ENCODE measurements at regions not wholly inside any gene's neighbourhood (a gene's known extent, or its start where the extent isn't known, plus 50 kb on each side); places are given as distances from the start of the nearest gene placed in this dataset.

GRCh38 chr14:101129521-101130167 lies 226.1 kb upstream of the RTL1 start:
- DNase-seq (ENCODE audit: low read depth in 4 of 4, low spot score in 3 of 4), result no peak

- no peak for DNase-seq (ENCODE audit: low read depth in 4 of 4, low spot score in 3 of 4)
These were observed 227.3 kb upstream of the RTL1 start for GRCh38 chr14:101130861-101131260.

- DNase-seq (ENCODE audit: low read depth in 4 of 4, low spot score in 3 of 4), result no peak
These were observed 228.0 kb upstream of the RTL1 start for GRCh38 chr14:101131451-101131916.

GRCh38 chr14:101132051-101132571 lies 228.6 kb upstream of the RTL1 start:
- no peak for DNase-seq (ENCODE audit: low read depth in 4 of 4, low spot score in 3 of 4)

GRCh38 chr14:101132588-101132987 lies 229.1 kb upstream of the RTL1 start:
- DNase-seq (ENCODE audit: low read depth in 4 of 4, low spot score in 3 of 4), result no peak

- DNase-seq (ENCODE audit: low read depth in 4 of 4, low spot score in 3 of 4), result no peak
These were observed 229.5 kb upstream of the RTL1 start for GRCh38 chr14:101133068-101133467.

- DNase-seq (ENCODE audit: low read depth in 4 of 4, low spot score in 3 of 4), result no peak
These were observed 230.7 kb upstream of the RTL1 start for GRCh38 chr14:101134161-101134631.

- DNase-seq (ENCODE audit: low read depth in 4 of 4, low spot score in 3 of 4), result no peak
These were observed 231.4 kb upstream of the RTL1 start for GRCh38 chr14:101134851-101135433.

- DNase-seq (ENCODE audit: low read depth in 4 of 4, low spot score in 3 of 4), result no peak
These were observed 232.5 kb upstream of the RTL1 start for GRCh38 chr14:101135796-101136742.

GRCh38 chr14:101137234-101137633 lies 233.7 kb upstream of the RTL1 start:
- no peak for DNase-seq (ENCODE audit: low read depth in 4 of 4, low spot score in 3 of 4)

- DNase-seq (ENCODE audit: low read depth in 4 of 4, low spot score in 3 of 4), result no peak
These were observed 244.3 kb upstream of the RTL1 start for GRCh38 chr14:101147848-101148247.

GRCh38 chr14:101150039-101150610 lies 246.6 kb upstream of the RTL1 start:
- no peak for DNase-seq (ENCODE audit: low read depth in 4 of 4, low spot score in 3 of 4)

- DNase-seq (ENCODE audit: low read depth in 4 of 4, low spot score in 3 of 4), result no peak
These were observed 247.9 kb upstream of the RTL1 start for GRCh38 chr14:101151226-101151926.

GRCh38 chr14:101151927-101152305 lies 248.4 kb upstream of the RTL1 start:
- no peak for DNase-seq (ENCODE audit: low read depth in 4 of 4, low spot score in 3 of 4)

- DNase-seq (ENCODE audit: low read depth in 4 of 4, low spot score in 3 of 4), result no peak
These were observed 249.3 kb upstream of the RTL1 start for GRCh38 chr14:101152855-101153254.

- DNase-seq (ENCODE audit: low read depth in 4 of 4, low spot score in 3 of 4), result no peak
These were observed 250.2 kb upstream of the RTL1 start for GRCh38 chr14:101153691-101154090.

- DNase-seq (ENCODE audit: low read depth in 4 of 4, low spot score in 3 of 4), result no peak
These were observed 252.1 kb upstream of the RTL1 start for GRCh38 chr14:101155575-101155974.

GRCh38 chr14:101167428-101167827 lies 263.9 kb upstream of the RTL1 start:
- DNase-seq (ENCODE audit: low read depth in 4 of 4, low spot score in 3 of 4), result no peak

- DNase-seq (ENCODE audit: low read depth in 4 of 4, low spot score in 3 of 4), result no peak
These were observed 265.7 kb upstream of the RTL1 start for GRCh38 chr14:101169267-101169666.

- no peak for DNase-seq (ENCODE audit: low read depth in 4 of 4, low spot score in 3 of 4)
These were observed 268.1 kb upstream of the RTL1 start for GRCh38 chr14:101171650-101172049.
